ENCODE measurements at regions not wholly inside any gene's neighbourhood (a gene's known extent, or its start where the extent isn't known, plus 50 kb on each side); places are given as distances from the start of the nearest gene placed in this dataset.
"Not testable (repeated sequence)": the region's sequence is repeated elsewhere in the genome, so short reads cannot be mapped to it uniquely, and the experiment has no call there.

- Histone ChIP-seq H3K27ac (no peak overlapping the region), H3K36me3 (no peaks in the 10 kb centered on the region), H3K4me1 (ENCODE audit: low read depth) (no peaks in the 10 kb centered on the region), H3K9me3 (ENCODE audit: low read depth) (no peaks in the 10 kb centered on the region), H3K27me3 (no peaks in the 10 kb centered on the region), H3K4me3 (no peak overlapping the region)
- TF ChIP-seq CTCF (IDR thresholded peaks at IDR 0.05; ENCODE audit: low read depth, low read length) = no peak
- no peak for DNase-seq (ENCODE audit: low read depth in 1 of 2, low spot score in 1 of 2)
Measured at GRCh38 chr5:6096101-6096500, 282.2 kb downstream of the MED10 start.

- H3K4me3 ChIP-seq; H3K27ac ChIP-seq; H3K4me1 ChIP-seq (ENCODE audit: low read depth); H3K36me3 ChIP-seq; DNase-seq (ENCODE audit: low read depth in 1 of 2, low spot score in 1 of 2); H3K27me3 ChIP-seq; H3K9me3 ChIP-seq (ENCODE audit: low read depth): not testable (repeated sequence)
Measured at GRCh38 chr5:6094180-6094579, 284.2 kb downstream of the MED10 start.

- Histone ChIP-seq H3K4me3 (no peak overlapping the region), H3K9me3 (ENCODE audit: low read depth) (no peaks in the 10 kb centered on the region), H3K27ac (no peak overlapping the region), H3K27me3 (no peaks in the 10 kb centered on the region), H3K36me3 (no peaks in the 10 kb centered on the region), H3K4me1 (ENCODE audit: low read depth) (no peaks in the 10 kb centered on the region)
- DNase-seq (ENCODE audit: low read depth in 1 of 2, low spot score in 1 of 2) = no peak
- no peak for TF ChIP-seq CTCF (IDR thresholded peaks at IDR 0.05; ENCODE audit: low read depth, low read length)
Measured at GRCh38 chr5:6090838-6091237, 287.5 kb downstream of the MED10 start.

GRCh38 chr5:6090079-6090654 is 288.2 kb downstream of the MED10 start:
- Histone ChIP-seq H3K4me1 (ENCODE audit: low read depth) (no peaks in the 10 kb centered on the region), H3K27me3 (no peaks in the 10 kb centered on the region), H3K36me3 (no peaks in the 10 kb centered on the region), H3K27ac (no peak overlapping the region), H3K9me3 (ENCODE audit: low read depth) (no peaks in the 10 kb centered on the region), H3K4me3 (no peak overlapping the region)
- no peak for DNase-seq (ENCODE audit: low read depth in 1 of 2, low spot score in 1 of 2)
- TF ChIP-seq CTCF (IDR thresholded peaks at IDR 0.05; ENCODE audit: low read depth, low read length) = no peak

- Histone ChIP-seq H3K27ac (no peak overlapping the region), H3K4me1 (ENCODE audit: low read depth) (no peaks in the 10 kb centered on the region), H3K4me3 (no peak overlapping the region), H3K9me3 (ENCODE audit: low read depth) (no peaks in the 10 kb centered on the region), H3K36me3 (no peaks in the 10 kb centered on the region), H3K27me3 (no peaks in the 10 kb centered on the region)
- no peak for DNase-seq (ENCODE audit: low read depth in 1 of 2, low spot score in 1 of 2)
- TF ChIP-seq CTCF (IDR thresholded peaks at IDR 0.05; ENCODE audit: low read depth, low read length) = no peak
Measured at GRCh38 chr5:6088706-6089105, 289.6 kb downstream of the MED10 start.

GRCh38 chr5:6087576-6087975 is 290.8 kb downstream of the MED10 start:
- no peak overlapping the region for H3K27ac ChIP-seq

More at GRCh38 chr5:6087576-6087975, 290.8 kb downstream of the MED10 start:
- no peak for DNase-seq (ENCODE audit: low read depth in 1 of 2, low spot score in 1 of 2)
- no peaks in the 10 kb centered on the region for H3K36me3 ChIP-seq
- H3K4me3 ChIP-seq = no peak overlapping the region
- TF ChIP-seq CTCF (IDR thresholded peaks at IDR 0.05; ENCODE audit: low read depth, low read length) = no peak
- no peaks in the 10 kb centered on the region for H3K9me3 ChIP-seq (ENCODE audit: low read depth)
- H3K4me1 ChIP-seq (ENCODE audit: low read depth) = no peaks in the 10 kb centered on the region
- H3K27me3 ChIP-seq = no peaks in the 10 kb centered on the region

All from cardiac muscle cell (in vitro differentiated cells and primary cell).